Mesendoderm (in vitro differentiated cells): ENCODE measurements at regions not wholly inside any gene's neighbourhood (a gene's known extent, or its start where the extent isn't known, plus 50 kb on each side); places are given as distances from the start of the nearest gene placed in this dataset.

ENCODE experiments used
- DNase-seq: peaks from one replicate; pipeline ENCODE4 v3.0.0; 2013
- H2AK5ac ChIP-seq: 2 replicates; pipeline ENCODE4 v1.6.1; 2013; ENCODE audit warnings: low read length, inconsistent platforms
- H2BK120ac ChIP-seq: 2 replicates; pipeline ENCODE4 v1.6.1; 2013; ENCODE audit warnings: low read depth, mild to moderate bottlenecking, low read length, moderate library complexity, mixed read lengths
- H2BK15ac ChIP-seq: replicated peaks from 2 replicates; pipeline ENCODE4 v1.6.1; 2013; ENCODE audit warnings: low read depth, mild to moderate bottlenecking, moderate library complexity
- H2BK5ac ChIP-seq: 2 replicates; pipeline ENCODE4 v1.6.1; 2013; ENCODE audit warnings: low read length, inconsistent platforms
- H3K18ac ChIP-seq: 2 replicates; pipeline ENCODE4 v1.6.1; 2013; ENCODE audit warnings: mild to moderate bottlenecking, low read length, mixed read lengths
- H3K23ac ChIP-seq: one replicate; pipeline ENCODE4 v1.6.1; 2013; ENCODE audit warnings: low read length
- H3K27ac ChIP-seq: 2 replicates; pipeline ENCODE4 v1.5.1; 2013; ENCODE audit warnings: low read depth, mild to moderate bottlenecking, inconsistent platforms, low read length, moderate library complexity
- H3K27me3 ChIP-seq: 2 replicates; pipeline ENCODE4 v1.6.1; 2013; ENCODE audit warnings: low read length, control low read depth, mild to moderate bottlenecking, inconsistent platforms; ENCODE audit not compliant: insufficient read depth, poor library complexity
- H3K36me3 ChIP-seq: 2 replicates; pipeline ENCODE4 v1.6.1; 2013; ENCODE audit warnings: low read length, inconsistent platforms; ENCODE audit not compliant: control insufficient read depth, insufficient read depth
- H3K4ac ChIP-seq: one replicate; pipeline ENCODE4 v1.6.1; 2013; ENCODE audit warnings: low read depth, mild to moderate bottlenecking, low read length, moderate library complexity
- H3K4me1 ChIP-seq: 2 replicates; pipeline ENCODE4 v1.6.1; 2013; ENCODE audit warnings: low read depth, low read length, inconsistent platforms; ENCODE audit not compliant: control insufficient read depth
- H3K4me2 ChIP-seq: 2 replicates; pipeline ENCODE4 v1.6.1; 2013; ENCODE audit warnings: low read length
- H3K4me3 ChIP-seq: 2 replicates; pipeline ENCODE4 v1.5.1; 2013; ENCODE audit warnings: mild to moderate bottlenecking, low read length
- H3K56ac ChIP-seq: one replicate; pipeline ENCODE4 v1.6.1; 2013; ENCODE audit warnings: low read length
- H3K79me1 ChIP-seq: 2 replicates; pipeline ENCODE4 v1.6.1; 2013; ENCODE audit warnings: low read length, inconsistent platforms
- H3K79me2 ChIP-seq: 2 replicates; pipeline ENCODE4 v1.6.1; 2013; ENCODE audit warnings: mild to moderate bottlenecking, low read length; ENCODE audit not compliant: control insufficient read depth, insufficient read depth
- H3K9ac ChIP-seq: 2 replicates; pipeline ENCODE4 v1.6.1; 2013; ENCODE audit warnings: low read length, inconsistent platforms
- H4K5ac ChIP-seq: one replicate; pipeline ENCODE4 v1.6.1; 2013; ENCODE audit warnings: low read length
- H4K8ac ChIP-seq: one replicate; pipeline ENCODE4 v1.6.1; 2013; ENCODE audit warnings: low read depth, mild to moderate bottlenecking, control low read depth, low read length, moderate library complexity
- WGBS: extraction: QIAGEN DNeasy Blood & Tissue Kit; methylation state at CpG from one replicate; pipeline ENCODE4 v1.1.7; 2013; ENCODE audit warnings: low lambda C conversion rate, missing lambda C conversion rate; ENCODE audit not compliant: insufficient coverage; ENCODE audit errors: extremely low coverage; 5-methylcytosine and 5-hydroxymethylcytosine counted together

DNA sequence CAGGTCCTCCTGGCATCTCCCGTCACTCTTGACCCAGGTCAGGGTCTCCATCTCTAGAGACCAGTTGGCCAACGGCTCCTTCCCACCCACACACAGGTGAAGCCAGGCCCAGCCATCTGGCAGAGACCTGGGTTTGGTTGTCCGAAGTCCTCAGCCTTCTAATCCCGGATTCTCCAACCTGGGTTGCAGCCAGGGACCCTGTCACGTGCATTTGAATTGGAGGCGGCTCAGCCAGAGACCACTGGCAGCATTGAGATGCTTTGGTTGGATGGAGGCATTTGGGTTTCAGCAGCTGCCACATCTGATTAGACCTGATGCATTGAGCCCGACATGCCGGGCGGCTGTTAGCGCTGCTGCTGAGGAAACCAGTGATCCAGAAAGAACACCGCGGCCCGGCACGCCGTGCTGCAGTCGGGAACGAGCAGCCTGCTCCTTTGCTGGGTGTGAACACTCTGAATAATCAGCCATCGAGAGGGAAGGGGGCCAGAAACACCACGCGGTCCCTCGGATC, 163.2 kb downstream of the BRD1 start:
- no peak overlapping the region for H3K4me2 ChIP-seq
- no peak overlapping the region for H2BK120ac ChIP-seq
- no peaks in the 10 kb centered on the region for H3K79me2 ChIP-seq
- no peak for DNase-seq
- no peak overlapping the region for H3K27ac ChIP-seq
- no peak overlapping the region for H2BK15ac ChIP-seq
- no peak overlapping the region for H3K56ac ChIP-seq
- no peak overlapping the region for H3K18ac ChIP-seq
- no peaks in the 10 kb centered on the region for H3K36me3 ChIP-seq
- H2AK5ac ChIP-seq = no peak overlapping the region
- H4K5ac ChIP-seq = no peak overlapping the region
- no peak overlapping the region for H3K23ac ChIP-seq
- no peaks in the 10 kb centered on the region for H3K4me1 ChIP-seq
- H3K4me3 ChIP-seq = no peak overlapping the region
- no peaks in the 10 kb centered on the region for H3K27me3 ChIP-seq
- no peaks in the 10 kb centered on the region for H3K79me1 ChIP-seq
- no peak overlapping the region for H3K9ac ChIP-seq
- H2BK5ac ChIP-seq = no peak overlapping the region
- H3K4ac ChIP-seq = no peak overlapping the region
- no peak overlapping the region for H4K8ac ChIP-seq
- WGBS = no CpG with 5 or more reads among the region's 21 CpGs

DNA sequence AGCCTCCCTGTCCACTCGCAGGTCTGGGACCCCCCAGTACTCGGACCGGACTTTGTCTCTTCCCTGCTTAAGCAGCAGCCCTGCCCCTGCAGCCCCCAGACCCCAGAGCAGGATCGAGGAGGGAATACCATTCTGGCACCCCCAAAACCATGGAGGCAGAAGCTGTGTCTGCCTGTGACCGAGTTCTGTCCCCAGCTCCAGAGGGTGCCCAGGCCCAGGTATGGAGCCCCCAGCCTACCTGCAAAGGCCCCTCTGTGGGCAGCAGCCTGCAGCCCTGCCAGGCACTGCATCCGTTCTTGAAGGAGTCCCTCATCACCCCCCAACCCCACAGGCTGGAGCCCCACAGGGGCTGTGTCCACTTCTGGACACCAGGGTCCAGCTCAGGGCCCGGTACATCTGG, 163.8 kb downstream of the BRD1 start:
- Histone ChIP-seq H2BK15ac (no peak overlapping the region), H2BK5ac (no peak overlapping the region), H4K5ac (no peak overlapping the region), H3K4me2 (no peak overlapping the region), H4K8ac (no peak overlapping the region), H3K9ac (no peak overlapping the region), H3K27ac (no peak overlapping the region), H3K18ac (no peak overlapping the region), H3K79me2 (no peaks in the 10 kb centered on the region), H3K4ac (no peak overlapping the region), H3K79me1 (no peaks in the 10 kb centered on the region), H3K4me3 (no peak overlapping the region), H3K27me3 (no peaks in the 10 kb centered on the region), H3K36me3 (no peaks in the 10 kb centered on the region), H3K4me1 (peaks cover 1% of the 10 kb centered on the region), H2BK120ac (no peak overlapping the region), H2AK5ac (no peak overlapping the region), H3K23ac (no peak overlapping the region), H3K56ac (no peak overlapping the region)
- DNase-seq = no peak
- no CpG with 5 or more reads among the region's 7 CpGs for WGBS

DNA sequence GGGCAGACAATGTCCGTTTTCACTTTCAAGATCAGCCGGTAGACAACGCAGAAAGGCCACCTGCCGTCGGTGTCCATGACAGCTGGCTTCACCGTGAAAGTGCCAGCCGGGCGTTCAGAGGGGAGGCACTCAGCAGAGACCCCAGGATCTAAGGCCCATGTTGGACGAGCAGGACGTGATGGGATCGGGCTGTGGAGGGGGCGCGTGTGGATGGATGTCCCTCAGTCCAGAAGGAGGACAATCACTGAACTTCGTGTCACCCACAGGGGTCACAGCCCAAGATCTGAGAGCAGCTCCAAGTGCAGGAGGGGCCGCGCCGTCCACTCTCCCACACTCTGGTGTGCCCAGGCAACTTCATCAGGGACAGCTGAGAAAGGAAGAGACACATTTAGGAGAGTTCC, 164.4 kb downstream of the BRD1 start:
- peaks cover 1% of the 10 kb centered on the region for H3K4me1 ChIP-seq

DNA sequence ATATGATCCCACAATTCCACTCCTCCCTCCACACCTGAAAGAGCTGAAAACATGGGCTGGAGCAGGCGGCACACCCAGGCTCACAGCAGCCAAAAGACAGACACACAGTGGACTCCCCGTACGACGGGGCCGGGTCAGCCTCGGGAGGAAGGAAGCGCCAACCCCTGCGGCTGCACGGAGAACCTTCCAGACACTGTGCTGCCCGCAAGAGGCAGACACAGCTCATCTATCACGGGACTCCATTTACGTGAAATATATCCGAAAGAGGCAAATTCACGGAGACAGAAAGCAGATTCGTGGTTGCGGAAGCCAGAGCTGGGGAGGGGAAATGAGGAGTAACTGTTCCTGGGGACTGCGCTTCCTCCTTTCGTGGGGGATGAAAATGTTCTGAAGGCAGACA, 165.0 kb downstream of the BRD1 start:
- Histone ChIP-seq H2BK15ac (no peak overlapping the region), H3K56ac (no peak overlapping the region), H3K4me1 (peaks cover 1% of the 10 kb centered on the region), H3K4me3 (no peak overlapping the region), H3K18ac (no peak overlapping the region), H3K79me1 (no peaks in the 10 kb centered on the region), H3K79me2 (no peaks in the 10 kb centered on the region), H4K8ac (no peak overlapping the region), H3K23ac (no peak overlapping the region), H2AK5ac (no peak overlapping the region), H3K4me2 (no peak overlapping the region), H3K27ac (no peak overlapping the region), H3K9ac (no peak overlapping the region), H3K36me3 (no peaks in the 10 kb centered on the region), H2BK120ac (no peak overlapping the region), H4K5ac (no peak overlapping the region), H3K27me3 (no peaks in the 10 kb centered on the region), H3K4ac (no peak overlapping the region), H2BK5ac (no peak overlapping the region)
- DNase-seq = no peak
- WGBS = no CpG with 5 or more reads among the region's 18 CpGs

More for the DNA sequence above, 164.4 kb downstream of the BRD1 start:
- Histone ChIP-seq H3K27me3 (no peaks in the 10 kb centered on the region), H3K4me3 (no peak overlapping the region), H3K79me2 (no peaks in the 10 kb centered on the region), H4K5ac (no peak overlapping the region), H3K4me2 (no peak overlapping the region), H3K36me3 (no peaks in the 10 kb centered on the region), H3K9ac (no peak overlapping the region), H3K27ac (no peak overlapping the region), H4K8ac (no peak overlapping the region), H3K18ac (no peak overlapping the region), H3K23ac (no peak overlapping the region), H2BK120ac (no peak overlapping the region), H2BK5ac (no peak overlapping the region), H2BK15ac (no peak overlapping the region), H3K56ac (no peak overlapping the region), H3K4ac (no peak overlapping the region), H3K79me1 (no peaks in the 10 kb centered on the region), H2AK5ac (no peak overlapping the region)
- DNase-seq = no peak
- no CpG with 5 or more reads among the region's 17 CpGs for WGBS

DNA sequence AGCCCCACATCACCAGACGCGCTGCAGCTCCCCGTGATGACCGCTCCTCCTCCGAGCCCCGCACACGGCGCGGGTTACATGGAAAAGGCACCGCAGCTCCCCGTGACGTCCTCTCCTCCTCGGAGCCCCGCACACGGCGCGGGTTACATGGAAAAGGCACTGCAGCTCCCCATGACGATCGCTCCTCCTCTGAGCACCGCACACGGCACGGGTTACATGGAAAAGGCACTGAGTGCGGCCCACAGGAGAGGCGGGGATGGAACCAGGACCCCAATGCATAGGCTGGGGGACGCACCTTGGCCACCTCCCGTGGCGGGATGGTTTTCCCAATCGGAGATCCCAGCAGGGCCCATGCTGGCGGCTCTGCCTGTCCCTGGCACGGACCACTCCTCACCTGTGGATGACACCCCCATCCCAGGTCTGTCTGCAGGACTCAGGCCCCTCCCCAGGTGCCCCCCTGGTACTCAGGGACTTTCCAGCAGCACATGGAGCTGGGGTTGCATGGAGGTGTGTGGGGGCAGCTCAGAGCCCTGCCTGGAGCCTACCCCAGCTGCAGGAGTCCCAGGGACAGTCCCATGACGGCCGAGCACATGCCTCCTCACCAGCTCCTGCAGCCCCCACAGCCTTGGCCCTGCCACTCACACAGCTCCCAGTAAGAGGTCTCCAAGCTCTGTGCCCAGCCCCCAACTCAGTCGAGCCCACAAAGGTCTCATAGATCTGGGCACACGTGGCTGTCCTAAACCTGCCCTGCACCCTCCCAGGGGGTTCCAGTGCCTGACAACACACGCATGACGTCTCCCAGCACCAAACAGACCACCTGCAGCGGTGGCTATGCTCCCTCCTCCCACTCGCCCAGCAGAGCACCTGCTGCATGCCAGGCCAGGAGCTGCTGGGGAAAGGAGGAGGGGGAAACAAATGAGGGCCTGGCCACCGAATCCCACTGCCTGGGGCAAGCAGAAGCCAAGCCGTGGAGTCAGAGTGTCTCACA, 166.6 kb downstream of the BRD1 start:
- no CpG with 5 or more reads among the region's 40 CpGs for WGBS
- Histone ChIP-seq H3K56ac (no peak overlapping the region), H3K4me3 (no peak overlapping the region), H2AK5ac (no peak overlapping the region), H3K27ac (no peak overlapping the region), H3K4me1 (peaks cover 1% of the 10 kb centered on the region), H4K8ac (no peak overlapping the region), H3K79me2 (no peaks in the 10 kb centered on the region), H3K23ac (no peak overlapping the region), H3K9ac (no peak overlapping the region), H2BK15ac (no peak overlapping the region), H2BK5ac (no peak overlapping the region), H4K5ac (no peak overlapping the region), H3K4ac (no peak overlapping the region), H3K79me1 (no peaks in the 10 kb centered on the region), H3K4me2 (no peak overlapping the region), H3K27me3 (no peaks in the 10 kb centered on the region), H2BK120ac (no peak overlapping the region), H3K36me3 (no peaks in the 10 kb centered on the region), H3K18ac (no peak overlapping the region)
- DNase-seq = no peak
